Transverse colon (tissue), 4 donors: ENCODE measurements at regions not wholly inside any gene's neighbourhood (a gene's known extent, or its start where the extent isn't known, plus 50 kb on each side); places are given as distances from the start of the nearest gene placed in this dataset.

ENCODE experiments used
- DNase-seq: peaks from one replicate; pipeline ENCODE4 v3.0.0-alpha.2; 2019
- H3K27ac ChIP-seq, 4 donors: fragments of 200-600 bp; sonication (generic); 2 replicates each; pipeline ENCODE4 v1.5.1; 2016 to 2018; ENCODE audit warnings: inconsistent platforms in 4 of 4
- H3K27me3 ChIP-seq: fragments of 200-600 bp; sonication (generic); 2 replicates; pipeline ENCODE4 v1.5.1; 2017; ENCODE audit warnings: inconsistent platforms
- H3K36me3 ChIP-seq, 4 donors: fragments of 200-600 bp; sonication (generic); 2 replicates each; pipeline ENCODE4 v1.5.1; 2017 to 2019; ENCODE audit warnings: inconsistent platforms in 4 of 4
- H3K4me1 ChIP-seq, 4 donors: fragments of 200-600 bp; sonication (generic); 2 replicates each; pipeline ENCODE4 v1.5.1; 2017 to 2020; ENCODE audit warnings: inconsistent platforms in 4 of 4
- H3K4me3 ChIP-seq, 4 donors: fragments of 200-600 bp; sonication (generic); 1 replicate in 1 of 4; 2 replicates in 3 of 4; pipeline versions ENCODE4 v1.5.1 to v1.6.1; 2017 to 2019; ENCODE audit warnings: inconsistent platforms in 4 of 4
- H3K9me3 ChIP-seq, 2 donors: fragments of 200-600 bp; sonication (generic); 2 replicates each; pipeline ENCODE4 v1.5.1; 2017 to 2019; ENCODE audit warnings: inconsistent platforms in 2 of 2
- CTCF ChIP-seq, 5 experiments: fragments of 200-600 bp in 3 of 5; fragments of 450-650 bp in 2 of 5; sonication (generic) in 3 of 5; IDR thresholded peaks; 1 replicate in 2 of 5; 2 replicates in 3 of 5; pipeline ENCODE4 v1.5.1; 2016 to 2017; ENCODE audit warnings: antibody characterized with exemption in 5 of 5, inconsistent platforms in 3 of 5, mild to moderate bottlenecking in 2 of 5, moderate library complexity in 1 of 5
- EP300 ChIP-seq: sonication (generic); formaldehyde crosslinking; IDR thresholded peaks from one replicate; pipeline ENCODE4 v1.6.1; 2017; ENCODE audit warnings: antibody characterized with exemption, low read depth
- POLR2A ChIP-seq: fragments of 450-650 bp; IDR thresholded peaks from one replicate; pipeline ENCODE4 v1.6.1; 2016; ENCODE audit warnings: antibody characterized with exemption, mild to moderate bottlenecking, moderate library complexity
- POLR2AphosphoS5 ChIP-seq, 3 donors: sonication (generic); formaldehyde crosslinking; IDR thresholded peaks; one replicate each; pipeline ENCODE4 v1.6.1; 2016; ENCODE audit warnings: antibody characterized with exemption in 3 of 3
- WGBS, 2 donors: methylation state at CpG; one replicate each; pipeline ENCODE4 v1.1.5; 2018; ENCODE audit warnings: low coverage in 1 of 2; 5-methylcytosine and 5-hydroxymethylcytosine counted together
- in situ Hi-C, 4 donors: fragments of 200-750 bp; cut with MboI; loops; one replicate each; pipeline versions ENCODE4 v1.15.0 to v1.15.1; 2017; ENCODE audit warnings: low sequenced_read_pairs in 3 of 4, low pct_ligation_motif_present in 1 of 4, low pct_unique_long_range_greater_than_20kb in 1 of 4
- intact Hi-C: fragments of 100-400 bp; cut with DNase I; formaldehyde crosslinking; loops from one replicate; pipeline ENCODE4 v1.15.1; 2023; ENCODE audit warnings: low total_unique reads

- Histone ChIP-seq H3K27ac (no peak overlapping the region), H3K4me3 (no peak overlapping the region), H3K9me3 (no peaks in the 10 kb centered on the region), H3K27me3 (no peaks in the 10 kb centered on the region), H3K4me1 (peaks cover 0 to 8% (median 4%) of the 10 kb centered on the region in 4 donors), H3K36me3 (no peaks in the 10 kb centered on the region)
- no peak for DNase-seq
- TF ChIP-seq POLR2AphosphoS5 (IDR thresholded peaks at IDR 0.05) (no peak), CTCF (IDR thresholded peaks at IDR 0.05) (no peak), EP300 (no peak), POLR2A (no peak)
- in situ Hi-C loops (no loop called here), intact Hi-C loops (no loop called here)
- WGBS, 2 donors, result 73 to 90% methylated on average over 3 to 5 of the region's 5 CpGs
Measured at GRCh38 chr22:25490896-25491295, 73.6 kb upstream of the GRK3 start.

GRCh38 chr22:25492162-25492561 lies 72.3 kb upstream of the GRK3 start:
- Histone ChIP-seq H3K9me3 (no peaks in the 10 kb centered on the region), H3K4me3 (no peak overlapping the region), H3K27me3 (no peaks in the 10 kb centered on the region), H3K27ac (no peak overlapping the region), H3K36me3 (no peaks in the 10 kb centered on the region), H3K4me1 (peaks cover 0 to 8% (median 4%) of the 10 kb centered on the region in 4 donors)
- intact Hi-C loops, result no loop called here
- no peak for TF ChIP-seq POLR2A
- no peak for TF ChIP-seq CTCF (IDR thresholded peaks at IDR 0.05)
- no peak for TF ChIP-seq POLR2AphosphoS5 (IDR thresholded peaks at IDR 0.05)
- no peak for TF ChIP-seq EP300
- no peak for DNase-seq
- in situ Hi-C loops, result no loop called here

- Histone ChIP-seq H3K27ac (no peak overlapping the region), H3K9me3 (no peaks in the 10 kb centered on the region), H3K4me1 (peaks cover 0 to 8% (median 4%) of the 10 kb centered on the region in 4 donors), H3K4me3 (no peak overlapping the region), H3K27me3 (no peaks in the 10 kb centered on the region), H3K36me3 (no peaks in the 10 kb centered on the region)
- no peak for DNase-seq
- TF ChIP-seq EP300, result no peak
- intact Hi-C loops, result no loop called here
- in situ Hi-C loops, result no loop called here
- WGBS, 2 donors, result 74 to 80% methylated on average over 1 to 15 of the region's 15 CpGs
Measured at GRCh38 chr22:25492841-25493734, 71.4 kb upstream of the GRK3 start.

- no peak for TF ChIP-seq POLR2AphosphoS5 (IDR thresholded peaks at IDR 0.05)
- TF ChIP-seq EP300, result no peak
- TF ChIP-seq POLR2A, result no peak
- TF ChIP-seq CTCF (IDR thresholded peaks at IDR 0.05), result no peak
- WGBS, 2 donors, result 80 to 90% methylated on average over 1 to 4 of the region's 4 CpGs
- Histone ChIP-seq H3K4me1 (peaks cover 0 to 1% (median under 1%) of the 10 kb centered on the region in 4 donors), H3K36me3 (no peaks in the 10 kb centered on the region), H3K4me3 (no peak overlapping the region), H3K27ac (no peak overlapping the region), H3K27me3 (no peaks in the 10 kb centered on the region), H3K9me3 (no peaks in the 10 kb centered on the region)
- DNase-seq, result no peak
- intact Hi-C loops, result no loop called here
- in situ Hi-C loops, result no loop called here
Measured at GRCh38 chr22:25493794-25494193, 70.7 kb upstream of the GRK3 start.
